ENCODE measurements at regions not wholly inside any gene's neighbourhood (a gene's known extent, or its start where the extent isn't known, plus 50 kb on each side); places are given as distances from the start of the nearest gene placed in this dataset.

DNA sequence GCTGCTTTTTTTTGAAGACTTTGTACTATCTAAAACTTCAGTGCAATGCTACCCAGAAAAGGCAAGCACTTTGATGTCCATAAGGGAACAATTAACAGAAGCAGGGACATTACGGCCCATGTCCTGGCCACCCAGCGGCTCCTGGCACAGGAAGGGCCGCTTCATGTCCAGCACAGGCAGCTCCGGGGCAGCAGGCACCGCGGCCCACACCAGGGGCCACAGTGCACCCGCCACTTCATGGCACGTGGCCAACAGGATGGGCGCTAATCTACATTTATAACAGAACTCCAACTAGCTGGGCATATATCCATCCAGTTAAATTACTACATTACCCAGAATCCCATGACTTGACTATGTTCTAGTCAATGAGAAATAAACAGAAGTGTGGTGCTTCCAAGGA lies 198.2 kb upstream of the ID4 start:
- Histone ChIP-seq H3K36me3 (replicated peaks; ENCODE audit: insufficient read depth, low read length) (no peaks in the 10 kb centered on the region), H3K9me2 (replicated peaks; ENCODE audit: insufficient read depth, low read length) (no peaks in the 10 kb centered on the region), H3K4me2 (ENCODE audit: low read depth, low read length) (no peak overlapping the region), H3K27ac (ENCODE audit: low read length) (no peak overlapping the region), H3F3A (ENCODE audit: insufficient read depth, low read length) (no peaks in the 10 kb centered on the region), H4K20me1 (ENCODE audit: insufficient read depth, low read length) (no peaks in the 10 kb centered on the region), H3K79me2 (ENCODE audit: low read length) (no peaks in the 10 kb centered on the region), H2AFZ (ENCODE audit: low read length) (no peak overlapping the region), H3K27me3 (replicated peaks; ENCODE audit: insufficient read depth, low read length) (no peaks in the 10 kb centered on the region), H3K9me3 (replicated peaks; ENCODE audit: insufficient read depth, low read length) (no peaks in the 10 kb centered on the region), H3K4me1 (ENCODE audit: low read length) (no peaks in the 10 kb centered on the region), H3K9ac (ENCODE audit: low read length) (no peak overlapping the region), H3K4me3 (ENCODE audit: low read length) (no peak overlapping the region)
- TF ChIP-seq EZH2 (optimal IDR thresholded peaks at IDR 0.05; ENCODE audit: low read depth, low read length) (no peak), EZH2phosphoT487 (IDR thresholded peaks at IDR 0.05; ENCODE audit: low read length) (no peak)
- TF ChIP-seq, protein P1, sequence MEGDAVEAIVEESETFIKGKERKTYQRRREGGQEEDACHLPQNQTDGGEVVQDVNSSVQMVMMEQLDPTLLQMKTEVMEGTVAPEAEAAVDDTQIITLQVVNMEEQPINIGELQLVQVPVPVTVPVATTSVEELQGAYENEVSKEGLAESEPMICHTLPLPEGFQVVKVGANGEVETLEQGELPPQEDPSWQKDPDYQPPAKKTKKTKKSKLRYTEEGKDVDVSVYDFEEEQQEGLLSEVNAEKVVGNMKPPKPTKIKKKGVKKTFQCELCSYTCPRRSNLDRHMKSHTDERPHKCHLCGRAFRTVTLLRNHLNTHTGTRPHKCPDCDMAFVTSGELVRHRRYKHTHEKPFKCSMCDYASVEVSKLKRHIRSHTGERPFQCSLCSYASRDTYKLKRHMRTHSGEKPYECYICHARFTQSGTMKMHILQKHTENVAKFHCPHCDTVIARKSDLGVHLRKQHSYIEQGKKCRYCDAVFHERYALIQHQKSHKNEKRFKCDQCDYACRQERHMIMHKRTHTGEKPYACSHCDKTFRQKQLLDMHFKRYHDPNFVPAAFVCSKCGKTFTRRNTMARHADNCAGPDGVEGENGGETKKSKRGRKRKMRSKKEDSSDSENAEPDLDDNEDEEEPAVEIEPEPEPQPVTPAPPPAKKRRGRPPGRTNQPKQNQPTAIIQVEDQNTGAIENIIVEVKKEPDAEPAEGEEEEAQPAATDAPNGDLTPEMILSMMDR (IDR thresholded peaks at IDR 0.05; ENCODE audit: low read length), result no peak
- DNase-seq, result no peak

- Histone ChIP-seq H2AFZ (ENCODE audit: low read length) (no peak overlapping the region), H3K4me3 (ENCODE audit: low read length) (no peak overlapping the region), H3K9me3 (replicated peaks; ENCODE audit: insufficient read depth, low read length) (no peaks in the 10 kb centered on the region), H3K79me2 (ENCODE audit: low read length) (no peaks in the 10 kb centered on the region), H3K9me2 (replicated peaks; ENCODE audit: insufficient read depth, low read length) (no peaks in the 10 kb centered on the region), H3K27me3 (replicated peaks; ENCODE audit: insufficient read depth, low read length) (no peaks in the 10 kb centered on the region), H3K4me1 (ENCODE audit: low read length) (no peaks in the 10 kb centered on the region), H3K9ac (ENCODE audit: low read length) (no peak overlapping the region), H3K36me3 (replicated peaks; ENCODE audit: insufficient read depth, low read length) (no peaks in the 10 kb centered on the region), H3K4me2 (ENCODE audit: low read depth, low read length) (no peak overlapping the region), H3K27ac (ENCODE audit: low read length) (no peak overlapping the region), H4K20me1 (ENCODE audit: insufficient read depth, low read length) (no peaks in the 10 kb centered on the region), H3F3A (ENCODE audit: insufficient read depth, low read length) (no peaks in the 10 kb centered on the region)
- TF ChIP-seq, protein P1 (IDR thresholded peaks at IDR 0.05; ENCODE audit: low read length), result no peak
- TF ChIP-seq EZH2 (optimal IDR thresholded peaks at IDR 0.05; ENCODE audit: low read depth, low read length) (no peak), EZH2phosphoT487 (IDR thresholded peaks at IDR 0.05; ENCODE audit: low read length) (no peak)
- DNase-seq, result no peak
These were observed 193.9 kb upstream of the ID4 start for GRCh38 chr6:19643287-19643686.

DNA sequence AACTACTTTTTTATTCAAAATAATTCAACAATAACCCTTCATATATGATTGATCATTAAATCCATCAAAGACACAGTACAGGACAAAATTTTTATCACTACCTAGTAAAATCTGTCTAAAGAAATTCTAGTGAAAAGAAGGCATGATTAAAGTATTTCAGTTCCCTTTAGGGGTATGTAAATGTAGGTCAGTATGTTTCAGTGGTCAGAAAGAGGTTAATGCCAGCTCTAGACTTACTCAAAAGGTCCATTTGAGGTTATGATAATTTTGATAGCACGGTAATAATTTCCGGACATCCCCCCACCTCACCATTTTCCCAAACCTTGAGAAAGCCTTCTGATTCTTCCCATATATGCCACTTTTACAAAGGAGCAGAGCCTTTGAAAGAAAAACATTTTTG lies 193.5 kb upstream of the ID4 start:
- no peaks in the 10 kb centered on the region for H3K27me3 ChIP-seq (replicated peaks; ENCODE audit: insufficient read depth, low read length)
- no peak overlapping the region for H2AFZ ChIP-seq (ENCODE audit: low read length)
- no peak overlapping the region for H3K27ac ChIP-seq (ENCODE audit: low read length)
- H3F3A ChIP-seq (ENCODE audit: insufficient read depth, low read length), result no peaks in the 10 kb centered on the region
- no peaks in the 10 kb centered on the region for H3K9me3 ChIP-seq (replicated peaks; ENCODE audit: insufficient read depth, low read length)
- H4K20me1 ChIP-seq (ENCODE audit: insufficient read depth, low read length), result no peaks in the 10 kb centered on the region
- no peak overlapping the region for H3K4me2 ChIP-seq (ENCODE audit: low read depth, low read length)
- DNase-seq, result no peak
- H3K4me3 ChIP-seq (ENCODE audit: low read length), result no peak overlapping the region
- H3K9ac ChIP-seq (ENCODE audit: low read length), result no peak overlapping the region
- H3K9me2 ChIP-seq (replicated peaks; ENCODE audit: insufficient read depth, low read length), result no peaks in the 10 kb centered on the region
- TF ChIP-seq EZH2 (optimal IDR thresholded peaks at IDR 0.05; ENCODE audit: low read depth, low read length) (no peak), EZH2phosphoT487 (IDR thresholded peaks at IDR 0.05; ENCODE audit: low read length) (no peak)
- TF ChIP-seq, protein P1 (IDR thresholded peaks at IDR 0.05; ENCODE audit: low read length), result no peak
- no peaks in the 10 kb centered on the region for H3K79me2 ChIP-seq (ENCODE audit: low read length)
- no peaks in the 10 kb centered on the region for H3K36me3 ChIP-seq (replicated peaks; ENCODE audit: insufficient read depth, low read length)
- H3K4me1 ChIP-seq (ENCODE audit: low read length), result no peaks in the 10 kb centered on the region

Data from MM.1S (cell line).